Activated naive CD8-positive, alpha-beta T cell treated with anti-CD3 and anti-CD28 coated beads for 36 hours (primary cell): ENCODE measurements at regions not wholly inside any gene's neighbourhood (a gene's known extent, or its start where the extent isn't known, plus 50 kb on each side); places are given as distances from the start of the nearest gene placed in this dataset.

Experiments used
- DNase-seq: peaks from one replicate; pipeline ENCODE4 v3.0.0; 2021
- H3K27ac Mint-ChIP-seq: one replicate; pipeline ENCODE4 v1.8.0; 2022; ENCODE audit warnings: mild to moderate bottlenecking, moderate library complexity, mixed read lengths
- H3K27me3 Mint-ChIP-seq: one replicate; pipeline ENCODE4 v1.8.0; 2022; ENCODE audit warnings: mild to moderate bottlenecking, mixed read lengths
- H3K36me3 Mint-ChIP-seq: one replicate; pipeline ENCODE4 v1.8.0; 2021; ENCODE audit warnings: mild to moderate bottlenecking, mixed read lengths
- H3K4me1 Mint-ChIP-seq: one replicate; pipeline ENCODE4 v1.8.0; 2021; ENCODE audit warnings: mixed read lengths
- H3K4me3 Mint-ChIP-seq: one replicate; pipeline ENCODE4 v1.8.0; 2022; ENCODE audit warnings: mild to moderate bottlenecking, moderate library complexity, mixed read lengths
- H3K9me3 Mint-ChIP-seq: one replicate; pipeline ENCODE4 v1.8.0; 2022; ENCODE audit warnings: mixed read lengths

- peaks cover 9% of the 10 kb centered on the region for H3K27me3 Mint-ChIP-seq
- H3K27ac Mint-ChIP-seq = no peak overlapping the region
- H3K9me3 Mint-ChIP-seq = peaks cover 6% of the 10 kb centered on the region
- no peaks in the 10 kb centered on the region for H3K4me1 Mint-ChIP-seq
- no peak overlapping the region for H3K4me3 Mint-ChIP-seq
- H3K36me3 Mint-ChIP-seq = no peaks in the 10 kb centered on the region
- no peak for DNase-seq
Measured at GRCh38 chr5:156274453-156274852, 52.5 kb upstream of the SGCD start.
